Vagina (tissue), 2 donors: ENCODE measurements at regions not wholly inside any gene's neighbourhood (a gene's known extent, or its start where the extent isn't known, plus 50 kb on each side); places are given as distances from the start of the nearest gene placed in this dataset.
A peak's percentile ranks its signal among the peaks of the same experiment; 100 is the strongest.

Experiments used
- DNase-seq, 2 donors: peaks; one replicate each; pipeline ENCODE4 v3.0.0-alpha.2; 2017; ENCODE audit errors: extremely low spot score in 2 of 2
- H3K27ac ChIP-seq: fragments of 200-600 bp; sonication (generic); one replicate; pipeline ENCODE4 v1.5.1; 2019
- H3K27me3 ChIP-seq: fragments of 200-600 bp; sonication (generic); one replicate; pipeline ENCODE4 v1.5.1; 2019
- H3K36me3 ChIP-seq, 2 donors: fragments of 200-600 bp; sonication (generic); one replicate each; pipeline ENCODE4 v1.5.1; 2017 to 2019
- H3K4me1 ChIP-seq: fragments of 200-600 bp; sonication (generic); one replicate; pipeline ENCODE4 v1.5.1; 2019
- H3K4me3 ChIP-seq, 2 donors: fragments of 200-600 bp; sonication (generic); 1 replicate in 1 of 2; 2 replicates in 1 of 2; pipeline ENCODE4 v1.5.1; 2016 to 2019
- H3K9me3 ChIP-seq: fragments of 200-600 bp; sonication (generic); one replicate; pipeline ENCODE4 v1.5.1; 2019
- POLR2A ChIP-seq, 2 donors: fragments of 450-650 bp; IDR thresholded peaks; one replicate each; pipeline ENCODE4 v1.6.1; 2017; ENCODE audit warnings: antibody characterized with exemption in 2 of 2, mild to moderate bottlenecking in 2 of 2, moderate library complexity in 2 of 2
- POLR2AphosphoS5 ChIP-seq, 2 donors: sonication (generic); formaldehyde crosslinking; IDR thresholded peaks; one replicate each; pipeline ENCODE4 v1.9.0; 2017; ENCODE audit warnings: antibody characterized with exemption in 2 of 2, mild to moderate bottlenecking in 2 of 2, low read depth in 1 of 2; ENCODE audit not compliant: insufficient read depth in 1 of 2
- intact Hi-C: fragments of 100-400 bp; cut with DNase I; formaldehyde crosslinking; loops from one replicate; pipeline ENCODE4 v1.15.1; 2023
- TF ChIP-seq, protein P1 (sequence below), 3 experiments: fragments of 450-650 bp in 2 of 3; fragments of 200-600 bp in 1 of 3; sonication (generic) in 1 of 3; IDR thresholded peaks; one replicate each; pipeline ENCODE4 v1.5.1; 2017 to 2019; ENCODE audit warnings: antibody characterized with exemption in 3 of 3, mild to moderate bottlenecking in 2 of 3, moderate library complexity in 2 of 3

DNA sequence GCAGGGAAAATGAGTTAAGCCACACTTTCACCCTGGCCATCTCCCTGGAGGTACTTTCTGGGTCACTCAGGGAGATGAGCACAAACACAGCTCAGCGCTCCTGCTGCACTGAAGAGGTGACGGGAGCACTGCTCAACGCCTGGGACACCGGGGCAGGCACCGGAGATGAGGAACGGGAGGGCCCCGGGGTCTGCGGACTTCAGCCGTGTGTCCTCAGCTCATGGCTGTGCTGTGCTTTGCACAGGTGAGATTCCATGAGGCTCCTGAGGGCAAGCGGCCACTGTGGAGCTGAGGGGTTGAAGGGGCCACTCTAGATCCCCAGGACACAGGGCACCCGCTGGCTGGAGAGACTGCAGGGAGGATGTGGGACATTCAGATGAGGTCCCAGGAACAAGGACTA, 234.2 kb upstream of the EXOC2 start:
- H3K27ac ChIP-seq: no peak overlapping the region
- H3K36me3 ChIP-seq: no peaks in the 10 kb centered on the region
- H3K4me1 ChIP-seq: no peaks in the 10 kb centered on the region
- no peaks in the 10 kb centered on the region for H3K9me3 ChIP-seq
- intact Hi-C loops: no loop called here
- H3K27me3 ChIP-seq: no peaks in the 10 kb centered on the region
- no peak for DNase-seq
- TF ChIP-seq POLR2A (IDR thresholded peaks at IDR 0.05) (no peak), POLR2AphosphoS5 (IDR thresholded peaks at IDR 0.05; ENCODE audit: insufficient read depth in 1 of 2, low read depth in 1 of 2) (no peak)
- TF ChIP-seq, protein P1, sequence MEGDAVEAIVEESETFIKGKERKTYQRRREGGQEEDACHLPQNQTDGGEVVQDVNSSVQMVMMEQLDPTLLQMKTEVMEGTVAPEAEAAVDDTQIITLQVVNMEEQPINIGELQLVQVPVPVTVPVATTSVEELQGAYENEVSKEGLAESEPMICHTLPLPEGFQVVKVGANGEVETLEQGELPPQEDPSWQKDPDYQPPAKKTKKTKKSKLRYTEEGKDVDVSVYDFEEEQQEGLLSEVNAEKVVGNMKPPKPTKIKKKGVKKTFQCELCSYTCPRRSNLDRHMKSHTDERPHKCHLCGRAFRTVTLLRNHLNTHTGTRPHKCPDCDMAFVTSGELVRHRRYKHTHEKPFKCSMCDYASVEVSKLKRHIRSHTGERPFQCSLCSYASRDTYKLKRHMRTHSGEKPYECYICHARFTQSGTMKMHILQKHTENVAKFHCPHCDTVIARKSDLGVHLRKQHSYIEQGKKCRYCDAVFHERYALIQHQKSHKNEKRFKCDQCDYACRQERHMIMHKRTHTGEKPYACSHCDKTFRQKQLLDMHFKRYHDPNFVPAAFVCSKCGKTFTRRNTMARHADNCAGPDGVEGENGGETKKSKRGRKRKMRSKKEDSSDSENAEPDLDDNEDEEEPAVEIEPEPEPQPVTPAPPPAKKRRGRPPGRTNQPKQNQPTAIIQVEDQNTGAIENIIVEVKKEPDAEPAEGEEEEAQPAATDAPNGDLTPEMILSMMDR (IDR thresholded peaks at IDR 0.05): no peak
- no peak overlapping the region for H3K4me3 ChIP-seq

DNA sequence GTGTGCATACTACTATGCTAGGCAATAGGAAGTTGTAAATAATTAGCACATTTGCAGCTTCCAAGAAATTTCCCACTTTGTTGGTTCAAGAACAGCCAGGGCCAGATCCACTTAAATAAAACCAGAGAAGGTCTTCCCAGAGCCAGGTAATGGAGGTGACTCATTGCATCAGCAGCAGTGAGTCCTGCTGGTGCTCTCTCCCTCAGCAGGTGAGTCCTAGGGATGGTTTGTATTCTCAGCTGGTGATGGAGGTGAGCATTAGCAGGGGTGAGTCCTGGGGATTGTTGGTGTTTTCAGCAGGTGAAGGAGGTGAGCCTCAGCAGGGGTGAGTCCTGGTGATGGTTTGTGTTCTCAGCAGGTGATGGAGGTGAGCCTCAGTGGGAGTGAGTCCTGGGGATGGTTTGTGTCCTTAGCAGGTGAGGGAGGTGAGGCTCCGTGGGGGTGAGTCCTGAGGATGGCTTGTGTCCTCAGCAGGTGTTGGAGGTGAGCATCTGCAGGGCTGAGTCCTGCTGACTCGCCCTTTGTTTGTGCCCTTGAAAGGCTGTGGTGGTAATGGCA, 232.8 kb upstream of the EXOC2 start:
- no peak overlapping the region for H3K27ac ChIP-seq
- intact Hi-C loops: no loop called here
- no peaks in the 10 kb centered on the region for H3K4me1 ChIP-seq
- DNase-seq: peak in 1 of 2 donors; percentile 61
- peaks cover 10% of the 10 kb centered on the region for H3K9me3 ChIP-seq
- no peaks in the 10 kb centered on the region for H3K27me3 ChIP-seq
- H3K4me3 ChIP-seq: no peak overlapping the region
- TF ChIP-seq, protein P1 (IDR thresholded peaks at IDR 0.05): no peak
- TF ChIP-seq POLR2AphosphoS5 (IDR thresholded peaks at IDR 0.05; ENCODE audit: insufficient read depth in 1 of 2, low read depth in 1 of 2) (no peak), POLR2A (IDR thresholded peaks at IDR 0.05) (no peak)
- H3K36me3 ChIP-seq: no peaks in the 10 kb centered on the region

DNA sequence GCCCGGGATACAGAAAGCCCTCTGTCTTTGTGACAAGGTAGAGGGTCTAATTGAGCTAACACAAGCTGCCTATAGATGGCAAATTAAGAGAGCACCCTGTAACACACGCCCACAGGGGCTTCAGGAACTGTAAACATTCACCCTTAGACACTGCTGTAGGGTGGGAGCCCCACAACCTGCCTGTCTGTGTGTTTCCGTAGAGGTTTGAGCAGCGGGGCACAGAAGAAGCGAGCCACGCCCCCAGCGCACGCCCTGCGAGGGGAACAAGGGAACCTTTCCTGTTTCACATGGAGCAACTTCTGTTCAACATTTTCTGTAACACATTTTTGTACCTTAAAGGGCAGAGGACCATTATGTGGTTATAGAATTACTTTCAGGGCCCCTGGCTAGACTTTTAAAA, 231.7 kb upstream of the EXOC2 start:
- Histone ChIP-seq H3K36me3 (no peaks in the 10 kb centered on the region), H3K4me3 (no peak overlapping the region), H3K4me1 (no peaks in the 10 kb centered on the region), H3K27me3 (no peaks in the 10 kb centered on the region), H3K27ac (no peak overlapping the region), H3K9me3 (peaks cover 10% of the 10 kb centered on the region)
- intact Hi-C loops: no loop called here
- DNase-seq: peak; percentile 27 to 74
- TF ChIP-seq POLR2AphosphoS5 (IDR thresholded peaks at IDR 0.05; ENCODE audit: insufficient read depth in 1 of 2, low read depth in 1 of 2): no peak

DNA sequence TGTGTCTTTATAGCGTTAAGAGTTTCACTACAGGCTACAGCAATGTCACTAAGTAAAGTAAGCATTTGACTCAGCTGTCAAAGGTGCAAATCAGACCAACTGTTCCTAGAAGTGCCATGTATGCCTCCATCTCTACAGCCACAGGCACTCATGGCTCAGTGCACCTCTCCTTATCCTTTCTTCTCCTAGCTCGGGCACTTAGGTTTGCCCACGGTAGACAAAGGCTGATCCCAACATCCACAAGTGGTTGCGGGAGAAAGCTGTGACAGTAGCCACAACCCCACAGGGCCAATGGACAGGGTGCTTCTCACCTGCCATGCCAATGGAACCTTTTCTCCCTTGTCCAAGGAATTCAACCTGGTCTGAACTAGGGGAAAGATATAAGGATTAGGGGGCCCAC, 228.5 kb upstream of the EXOC2 start:
- no peaks in the 10 kb centered on the region for H3K4me1 ChIP-seq
- DNase-seq: peak; percentile 52 to 75
- no peak overlapping the region for H3K4me3 ChIP-seq
- no peaks in the 10 kb centered on the region for H3K27me3 ChIP-seq
- TF ChIP-seq, protein P1 (IDR thresholded peaks at IDR 0.05): no peak
- TF ChIP-seq POLR2AphosphoS5 (IDR thresholded peaks at IDR 0.05; ENCODE audit: insufficient read depth in 1 of 2, low read depth in 1 of 2) (no peak), POLR2A (IDR thresholded peaks at IDR 0.05) (no peak)
- intact Hi-C loops: no loop called here
- H3K9me3 ChIP-seq: peaks cover 10% of the 10 kb centered on the region
- no peak overlapping the region for H3K27ac ChIP-seq
- no peaks in the 10 kb centered on the region for H3K36me3 ChIP-seq

DNA sequence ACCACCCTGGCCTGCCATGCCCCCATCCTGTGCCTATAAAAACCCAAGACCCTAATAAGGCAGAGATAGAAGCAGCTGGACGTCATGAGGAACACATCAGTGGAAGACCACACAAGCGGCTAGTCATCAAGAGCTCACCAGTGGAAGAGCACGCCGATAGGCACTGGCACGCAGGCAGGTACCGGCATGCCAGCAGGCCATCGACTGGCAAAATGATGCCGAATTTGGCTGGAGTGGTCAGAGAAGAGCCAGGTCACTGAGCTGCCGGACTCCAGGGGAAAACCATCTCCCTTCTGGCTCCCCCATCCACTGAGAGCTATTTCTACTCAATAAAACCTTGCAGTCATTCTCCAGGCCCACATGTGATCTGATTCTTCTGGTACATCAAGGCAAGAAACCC, 227.6 kb upstream of the EXOC2 start:
- Histone ChIP-seq H3K4me3 (no peak overlapping the region), H3K4me1 (no peaks in the 10 kb centered on the region), H3K27ac (no peak overlapping the region), H3K36me3 (no peaks in the 10 kb centered on the region), H3K9me3 (peaks cover 10% of the 10 kb centered on the region), H3K27me3 (no peaks in the 10 kb centered on the region)
- intact Hi-C loops: no loop called here
- DNase-seq: peak; percentile 55 to 81
- no peak for TF ChIP-seq POLR2AphosphoS5 (IDR thresholded peaks at IDR 0.05; ENCODE audit: insufficient read depth in 1 of 2, low read depth in 1 of 2)
- TF ChIP-seq POLR2A (IDR thresholded peaks at IDR 0.05): no peak
- TF ChIP-seq, protein P1 (IDR thresholded peaks at IDR 0.05): no peak
